ENCODE measurements at regions not wholly inside any gene's neighbourhood (a gene's known extent, or its start where the extent isn't known, plus 50 kb on each side); places are given as distances from the start of the nearest gene placed in this dataset.

- ATAC-seq (no peak), DNase-seq (ENCODE audit: low spot score) (no peak), FAIRE-seq (no peak)
- H3K27ac ChIP-seq (ENCODE audit: extremely low read length, insufficient read depth, low read length), result no peak overlapping the region
- no peaks in the 10 kb centered on the region; a peak in 1 of 5 replicates for H3K27me3 ChIP-seq (ENCODE audit: control insufficient read depth in 1 of 2, insufficient read depth in 2 of 2, low read length in 2 of 2)
- H3K9me3 ChIP-seq (ENCODE audit: low read length), result no peaks in the 10 kb centered on the region
- TF ChIP-seq, protein P1, sequence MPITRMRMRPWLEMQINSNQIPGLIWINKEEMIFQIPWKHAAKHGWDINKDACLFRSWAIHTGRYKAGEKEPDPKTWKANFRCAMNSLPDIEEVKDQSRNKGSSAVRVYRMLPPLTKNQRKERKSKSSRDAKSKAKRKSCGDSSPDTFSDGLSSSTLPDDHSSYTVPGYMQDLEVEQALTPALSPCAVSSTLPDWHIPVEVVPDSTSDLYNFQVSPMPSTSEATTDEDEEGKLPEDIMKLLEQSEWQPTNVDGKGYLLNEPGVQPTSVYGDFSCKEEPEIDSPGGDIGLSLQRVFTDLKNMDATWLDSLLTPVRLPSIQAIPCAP (CRISPR knock-in tag; IDR thresholded peaks at IDR 0.05; ENCODE audit: low read depth), result no peak
- TF ChIP-seq DMTF1 (CRISPR knock-in tag; IDR thresholded peaks at IDR 0.05) (no peak), NFATC3 (CRISPR knock-in tag; IDR thresholded peaks at IDR 0.05) (no peak), ZNF724P (CRISPR knock-in tag; IDR thresholded peaks at IDR 0.05; ENCODE audit: borderline replicate concordance) (no peak)
- H3K4me2 ChIP-seq (ENCODE audit: low read depth, low read length), result no peak overlapping the region
- no peaks in the 10 kb centered on the region for H3K36me3 ChIP-seq (replicated peaks in 1 of 2; ENCODE audit: control insufficient read depth in 1 of 2, insufficient read depth in 2 of 2, low read length in 2 of 2)
- POLR2A ChIA-PET, result no interaction called here
- 4% methylated on average over 4 of the region's 4 CpGs for WGBS (ENCODE audit: low lambda C conversion rate)
- H3K4me3 ChIP-seq (replicated peaks in 1 of 3; ENCODE audit: insufficient read depth in 1 of 3, low read depth in 2 of 3, low read length in 3 of 3), result no peak overlapping the region
- H3K9ac ChIP-seq (ENCODE audit: insufficient read depth, low read depth, low read length), result no peak overlapping the region
- H3K4me1 ChIP-seq (ENCODE audit: insufficient read depth, low read length), result no peaks in the 10 kb centered on the region
- no peaks in the 10 kb centered on the region for H3K79me2 ChIP-seq (ENCODE audit: insufficient read depth, low read length)
- no peak overlapping the region for H2AFZ ChIP-seq (ENCODE audit: low read length)
- intact Hi-C loops (cut with micrococcal nuclease; ENCODE audit: unreplicated experiment), result no loop called here
- in situ Hi-C loops (cut with HindIII; ENCODE audit: extremely low pct_ligation_motif_present, low pct_unique_long_range_greater_than_20kb), result no loop called here
- BruUV-seq (replicated peaks), result no TSS peak
- CTCF ChIA-PET (ENCODE audit: low intra/inter-chr PET ratio, low total read pairs), result no interaction called here
- H4K20me1 ChIP-seq (ENCODE audit: insufficient read depth, low read length), result no peaks in the 10 kb centered on the region
These were observed 116.3 kb downstream of the TMEM26 start for GRCh38 chr10:61336831-61337230.

GRCh38 chr10:61335359-61335758 lies 117.8 kb downstream of the TMEM26 start:
- Histone ChIP-seq H3K4me2 (ENCODE audit: low read depth, low read length) (no peak overlapping the region), H3K27ac (ENCODE audit: extremely low read length, insufficient read depth, low read length) (no peak overlapping the region), H3K9ac (ENCODE audit: insufficient read depth, low read depth, low read length) (no peak overlapping the region), H4K20me1 (ENCODE audit: insufficient read depth, low read length) (no peaks in the 10 kb centered on the region), H3K9me3 (ENCODE audit: low read length) (no peaks in the 10 kb centered on the region), H3K4me3 (replicated peaks in 1 of 3; ENCODE audit: insufficient read depth in 1 of 3, low read depth in 2 of 3, low read length in 3 of 3) (no peak overlapping the region), H3K79me2 (ENCODE audit: insufficient read depth, low read length) (no peaks in the 10 kb centered on the region), H2AFZ (ENCODE audit: low read length) (no peak overlapping the region), H3K36me3 (replicated peaks in 1 of 2; ENCODE audit: control insufficient read depth in 1 of 2, insufficient read depth in 2 of 2, low read length in 2 of 2) (no peaks in the 10 kb centered on the region), H3K4me1 (ENCODE audit: insufficient read depth, low read length) (no peaks in the 10 kb centered on the region), H3K27me3 (ENCODE audit: control insufficient read depth in 1 of 2, insufficient read depth in 2 of 2, low read length in 2 of 2) (no peaks in the 10 kb centered on the region; a peak in 1 of 5 replicates)
- no peak for FAIRE-seq
- ATAC-seq, result no peak
- ChIA-PET POLR2A (no interaction called here), CTCF (ENCODE audit: low intra/inter-chr PET ratio, low total read pairs) (no interaction called here)
- no peak for DNase-seq (ENCODE audit: low spot score)
- BruUV-seq (replicated peaks), result no TSS peak
- in situ Hi-C loops (cut with HindIII; ENCODE audit: extremely low pct_ligation_motif_present, low pct_unique_long_range_greater_than_20kb), result no loop called here
- intact Hi-C loops (cut with micrococcal nuclease; ENCODE audit: unreplicated experiment), result no loop called here
- no peak for TF ChIP-seq MEIS1 (CRISPR knock-in tag; IDR thresholded peaks at IDR 0.05; ENCODE audit: borderline replicate concordance)
- no peak for TF ChIP-seq KMT2B (CRISPR knock-in tag; IDR thresholded peaks at IDR 0.05)
- no peak for TF ChIP-seq ZNF580 (CRISPR knock-in tag; IDR thresholded peaks at IDR 0.05; ENCODE audit: borderline replicate concordance, low read depth)
- no peak for TF ChIP-seq RCOR2 (CRISPR knock-in tag; IDR thresholded peaks at IDR 0.05)
- no peak for TF ChIP-seq RORA (CRISPR knock-in tag; IDR thresholded peaks at IDR 0.05)
- no peak for TF ChIP-seq IKZF5 (CRISPR knock-in tag; IDR thresholded peaks at IDR 0.05)
- TF ChIP-seq FUBP1 (CRISPR knock-in tag; IDR thresholded peaks at IDR 0.05; ENCODE audit: borderline replicate concordance), result no peak
- TF ChIP-seq YEATS4 (CRISPR knock-in tag; IDR thresholded peaks at IDR 0.05; ENCODE audit: borderline replicate concordance), result no peak
- TF ChIP-seq SYNCRIP (IDR thresholded peaks at IDR 0.05; ENCODE audit: insufficient read depth, low read depth, low read length), result no peak
